OCI-LY7 (cell line): ENCODE measurements at regions not wholly inside any gene's neighbourhood (a gene's known extent, or its start where the extent isn't known, plus 50 kb on each side); places are given as distances from the start of the nearest gene placed in this dataset.

Experiments used
- BruUV-seq: library from RNA; stranded (reverse); fragments of 400-500 nt; replicated peaks from 2 replicates; lab custom pipeline; 2021; lab: Mats Ljungman, UMichigan
- CTCF ChIA-PET: fragments of 300-600 bp; sonication (Branson Sonifier 250); formaldehyde crosslinking; loops from one replicate; lab custom pipeline; 2022; ENCODE audit warnings: antibody characterized with exemption; ENCODE audit not compliant: unreplicated experiment; lab: Charles Lee
- POLR2A ChIA-PET: fragments of 300-600 bp; sonication (Branson Sonifier 250); formaldehyde crosslinking; loops from one replicate; lab custom pipeline; 2022; ENCODE audit warnings: antibody characterized with exemption; lab: Charles Lee
- DNase-seq: peaks from one replicate; pipeline ENCODE4 v3.0.0-alpha.2; 2015; ENCODE audit warnings: low spot score
- H2AFZ ChIP-seq: fragments of 200-600 bp; sonication (generic), shearing (Covaris generic); 2 replicates; pipeline ENCODE4 v1.6.1; 2014; ENCODE audit warnings: mild to moderate bottlenecking, antibody characterized with exemption, low read length, moderate library complexity
- H3K27ac ChIP-seq: fragments of 200-600 bp; sonication (generic); 2 replicates; pipeline ENCODE4 v1.5.1; 2014; ENCODE audit warnings: mixed run types, low read depth, mild to moderate bottlenecking, moderate library complexity, low read length, inconsistent platforms; ENCODE audit not compliant: poor library complexity, severe bottlenecking
- H3K36me3 ChIP-seq: fragments of 200-600 bp; sonication (generic); 2 replicates; pipeline ENCODE4 v1.6.1; 2014; ENCODE audit warnings: mild to moderate bottlenecking, antibody characterized with exemption, low read length, moderate library complexity, mixed read lengths; ENCODE audit not compliant: insufficient read depth
- H3K4me1 ChIP-seq: fragments of 200-600 bp; sonication (generic); 2 replicates; pipeline ENCODE4 v1.5.1; 2014; ENCODE audit warnings: mild to moderate bottlenecking, low read length; ENCODE audit not compliant: insufficient read depth, poor library complexity, severe bottlenecking
- H3K4me2 ChIP-seq: fragments of 200-600 bp; sonication (generic); 2 replicates; pipeline ENCODE4 v1.6.1; 2014; ENCODE audit warnings: mild to moderate bottlenecking, low read length
- H3K4me3 ChIP-seq: fragments of 200-600 bp; sonication (generic); 2 replicates; pipeline ENCODE4 v1.5.1; 2014; ENCODE audit warnings: mild to moderate bottlenecking, low read depth, low read length; ENCODE audit not compliant: poor library complexity, severe bottlenecking
- H3K79me2 ChIP-seq: fragments of 200-600 bp; sonication (generic); 2 replicates; pipeline ENCODE4 v1.6.1; 2016; ENCODE audit warnings: low read depth, mild to moderate bottlenecking, low read length, moderate library complexity, mixed read lengths; ENCODE audit not compliant: insufficient read depth
- H3K9me2 ChIP-seq: fragments of 200-600 bp; sonication (generic); 2 replicates; pipeline ENCODE4 v1.6.1; 2016; ENCODE audit warnings: mild to moderate bottlenecking, low read length, mixed read lengths; ENCODE audit not compliant: insufficient read depth
- H3K9me3 ChIP-seq: fragments of 200-600 bp; sonication (generic); 2 replicates; pipeline ENCODE4 v1.6.1; 2014; ENCODE audit warnings: mild to moderate bottlenecking, mixed run types, low read length, mixed read lengths
- H4K20me1 ChIP-seq: fragments of 200-600 bp; sonication (generic); 2 replicates; pipeline ENCODE4 v1.6.1; 2014; ENCODE audit warnings: mild to moderate bottlenecking, antibody characterized with exemption, low read length, moderate library complexity, mixed read lengths; ENCODE audit not compliant: insufficient read depth
- CTCF ChIP-seq: fragments of 200-600 bp; sonication (generic); conservative IDR thresholded peaks from 2 replicates; pipeline ENCODE4 v1.5.1; 2014; ENCODE audit warnings: mild to moderate bottlenecking, antibody characterized with exemption, low read length, moderate library complexity, mixed read lengths
- EZH2phosphoT487 ChIP-seq: fragments of 200-600 bp; sonication (generic); IDR thresholded peaks from 2 replicates; pipeline ENCODE4 v1.6.1; 2018; ENCODE audit warnings: low read depth, borderline replicate concordance, mild to moderate bottlenecking, mixed run types, antibody characterized with exemption, low read length, moderate library complexity, mixed read lengths
- intact Hi-C: fragments of 100-400 bp; cut with micrococcal nuclease; formaldehyde crosslinking; loops from one replicate; pipeline ENCODE4 v1.10.0; 2022; ENCODE audit not compliant: unreplicated experiment

GRCh38 chr22:44599084-44599483, 101.1 kb upstream of the RTL6 start:
- TF ChIP-seq EZH2phosphoT487: no peak
- H3K36me3 ChIP-seq: no peaks in the 10 kb centered on the region
- no peak for DNase-seq
- no peak overlapping the region for H3K4me3 ChIP-seq
- H3K9me3 ChIP-seq: no peaks in the 10 kb centered on the region
- ChIA-PET CTCF (no interaction called here), POLR2A (no interaction called here)
- H4K20me1 ChIP-seq: no peaks in the 10 kb centered on the region
- H3K9me2 ChIP-seq: no peaks in the 10 kb centered on the region
- no peak overlapping the region for H2AFZ ChIP-seq
- no TSS peak for BruUV-seq
- no peak overlapping the region for H3K4me2 ChIP-seq
- H3K79me2 ChIP-seq: no peaks in the 10 kb centered on the region
- intact Hi-C loops: no loop called here
- H3K4me1 ChIP-seq: no peaks in the 10 kb centered on the region
- H3K27ac ChIP-seq: no peak overlapping the region

GRCh38 chr22:44597616-44598015, 99.6 kb upstream of the RTL6 start:
- BruUV-seq: no TSS peak
- H3K4me3 ChIP-seq: no peak overlapping the region
- no peak overlapping the region for H3K4me2 ChIP-seq
- ChIA-PET CTCF (no interaction called here), POLR2A (no interaction called here)
- no peak for TF ChIP-seq CTCF
- intact Hi-C loops: no loop called here
- no peaks in the 10 kb centered on the region for H3K36me3 ChIP-seq
- no peak for DNase-seq
- H3K9me3 ChIP-seq: no peaks in the 10 kb centered on the region
- no peak overlapping the region for H3K27ac ChIP-seq
- H2AFZ ChIP-seq: no peak overlapping the region
- no peaks in the 10 kb centered on the region for H4K20me1 ChIP-seq
- no peaks in the 10 kb centered on the region for H3K4me1 ChIP-seq
- no peaks in the 10 kb centered on the region for H3K9me2 ChIP-seq
- no peaks in the 10 kb centered on the region for H3K79me2 ChIP-seq

- no peaks in the 10 kb centered on the region for H3K9me2 ChIP-seq
- POLR2A ChIA-PET: no interaction called here
- no peak overlapping the region for H2AFZ ChIP-seq
- TF ChIP-seq EZH2phosphoT487 (no peak), CTCF (no peak)
- no peak for DNase-seq
- no peaks in the 10 kb centered on the region for H3K79me2 ChIP-seq
- CTCF ChIA-PET: no interaction called here
- BruUV-seq: no TSS peak
- no peaks in the 10 kb centered on the region for H4K20me1 ChIP-seq
- no peak overlapping the region for H3K4me3 ChIP-seq
- intact Hi-C loops: no loop called here
- no peak overlapping the region for H3K4me2 ChIP-seq
- H3K27ac ChIP-seq: no peak overlapping the region
- no peaks in the 10 kb centered on the region for H3K9me3 ChIP-seq
- H3K36me3 ChIP-seq: no peaks in the 10 kb centered on the region
- H3K4me1 ChIP-seq: no peaks in the 10 kb centered on the region
Measured at GRCh38 chr22:44596396-44597125, 98.5 kb upstream of the RTL6 start.
